Neural progenitor cell (in vitro differentiated cells): ENCODE measurements at regions not wholly inside any gene's neighbourhood (a gene's known extent, or its start where the extent isn't known, plus 50 kb on each side); places are given as distances from the start of the nearest gene placed in this dataset.

Experiments used
- CTCF ChIP-seq: fragments of 200-600 bp; sonication (generic); IDR thresholded peaks from 2 replicates; pipeline ENCODE4 v1.5.1; 2017; ENCODE audit warnings: antibody characterized with exemption, mild to moderate bottlenecking
- EZH2 ChIP-seq: fragments of 200-600 bp; sonication (generic); IDR thresholded peaks from 2 replicates; pipeline ENCODE4 v1.6.1; 2017; ENCODE audit warnings: antibody characterized with exemption, mild to moderate bottlenecking, moderate library complexity

DNA sequence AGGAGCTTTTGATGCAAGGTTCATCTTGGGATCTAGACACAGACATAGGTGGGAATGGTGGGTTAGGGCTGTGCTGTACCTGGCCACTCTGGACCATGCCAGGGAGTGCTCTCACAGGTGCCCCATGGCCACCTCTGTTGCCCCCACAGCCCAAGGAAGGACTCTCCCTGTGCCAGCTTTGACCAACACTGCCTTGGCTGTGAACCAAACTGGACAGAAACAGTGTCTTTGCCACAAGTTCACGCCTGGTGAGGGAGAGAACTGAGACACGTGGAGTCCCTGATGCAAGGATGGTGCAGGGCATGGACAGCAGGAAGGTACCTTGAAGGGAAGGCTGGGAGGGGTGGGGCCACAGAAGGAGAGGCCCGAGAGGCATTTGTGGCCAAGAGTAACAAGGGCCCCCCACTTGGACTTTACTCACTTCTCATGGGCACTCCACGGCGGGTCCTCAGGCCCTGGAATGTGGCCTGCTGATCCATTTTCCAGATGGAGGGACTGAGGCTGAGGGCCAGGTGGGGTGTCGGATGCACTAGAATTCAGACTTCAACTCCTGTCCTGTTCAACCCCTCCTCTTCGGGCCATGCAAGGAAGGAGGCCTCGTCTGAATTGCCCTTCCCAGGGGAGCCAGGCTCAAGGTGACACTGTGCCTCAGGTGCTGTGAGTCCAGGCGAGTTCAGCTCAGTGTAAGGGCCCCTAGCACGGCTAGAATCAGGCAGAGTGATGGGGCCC is 103.3 kb downstream of the YTHDF1 start:
- TF ChIP-seq CTCF, result no peak
- TF ChIP-seq EZH2, result no peak
